Stimulated activated CD4-positive, alpha-beta T cell treated with anti-CD3 and anti-CD28 coated beads, Interleukin-4, amount 100 ng/mL, for 48 hours (primary cell): ENCODE measurements at regions not wholly inside any gene's neighbourhood (a gene's known extent, or its start where the extent isn't known, plus 50 kb on each side); places are given as distances from the start of the nearest gene placed in this dataset.

Experiments
- DNase-seq, 2 donors: peaks; one replicate each; pipeline ENCODE4 v3.0.0-alpha.2; 2020; ENCODE audit warnings: low read depth in 2 of 2

- no peak for DNase-seq
Measured at GRCh38 chr9:80072451-80072850, 500.7 kb downstream of the TLE4 start.

DNA sequence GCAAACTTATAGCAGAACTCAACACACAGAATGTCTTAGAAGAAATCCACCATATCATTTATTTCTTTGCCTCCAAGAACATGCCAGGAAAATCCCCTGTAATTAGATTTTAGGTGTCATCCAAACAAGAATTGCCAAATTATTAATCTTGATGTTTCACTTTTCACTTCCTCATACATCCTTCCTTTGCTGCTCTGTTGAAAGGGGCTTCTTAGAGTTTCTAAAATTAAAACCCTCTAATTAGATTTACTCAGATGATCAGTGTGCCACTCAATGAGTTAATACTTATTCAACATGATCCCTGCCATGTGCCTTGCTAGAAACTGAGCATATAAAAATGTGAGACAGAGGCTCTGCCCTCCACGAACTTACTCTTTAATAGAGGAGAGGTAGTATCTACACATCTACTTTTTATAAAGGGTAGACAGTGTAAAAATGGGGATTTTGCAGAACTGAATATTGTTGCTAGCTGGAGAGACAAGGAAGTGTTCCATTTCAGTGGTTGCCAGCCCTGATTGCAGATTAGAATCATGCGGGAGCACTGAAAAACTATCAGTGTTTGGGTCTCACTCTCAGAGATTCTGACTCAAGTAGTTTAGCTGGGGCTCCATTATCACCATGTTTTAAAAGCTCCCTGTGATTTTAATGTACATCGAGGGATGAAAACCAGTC is 498.4 kb downstream of the TLE4 start:
- DNase-seq = no peak

DNA sequence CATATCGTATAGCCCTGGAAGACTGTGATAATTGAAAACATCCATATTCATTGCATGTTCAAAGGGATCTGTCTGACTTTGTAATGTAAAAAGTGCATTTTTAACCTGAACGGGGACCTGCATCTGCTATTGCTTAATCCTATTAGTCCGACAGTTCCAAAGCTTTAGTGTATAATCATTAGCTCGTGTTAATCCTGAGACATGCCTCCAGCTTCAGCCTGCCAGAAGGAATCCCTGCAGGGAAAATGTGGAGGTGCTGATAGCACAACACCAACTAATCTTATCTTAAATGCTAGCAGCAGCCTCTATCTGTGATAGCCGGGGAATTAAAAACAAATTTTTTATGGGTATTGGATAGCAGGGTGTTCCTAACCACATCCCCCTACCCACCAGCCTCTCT is 495.2 kb downstream of the TLE4 start:
- no peak for DNase-seq

DNA sequence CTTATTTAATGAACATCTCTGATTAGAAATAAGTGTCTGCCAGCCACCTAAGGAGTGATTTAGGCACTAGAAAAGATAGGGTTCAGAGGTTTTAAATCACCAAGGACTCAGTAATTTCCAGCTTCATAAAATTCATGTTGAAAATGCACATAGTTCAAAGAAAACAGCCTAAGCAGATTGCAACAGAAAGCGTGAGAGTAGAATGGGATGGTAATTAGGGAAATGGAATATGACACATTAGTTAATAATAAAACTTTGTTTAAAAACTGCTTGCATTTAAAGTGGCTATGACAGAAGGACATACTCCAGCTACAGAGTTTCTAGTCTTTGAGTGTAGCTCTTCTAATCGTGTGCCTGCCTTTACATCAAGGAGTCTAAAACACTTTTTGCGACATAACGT is 490.8 kb downstream of the TLE4 start:
- no peak for DNase-seq

DNA sequence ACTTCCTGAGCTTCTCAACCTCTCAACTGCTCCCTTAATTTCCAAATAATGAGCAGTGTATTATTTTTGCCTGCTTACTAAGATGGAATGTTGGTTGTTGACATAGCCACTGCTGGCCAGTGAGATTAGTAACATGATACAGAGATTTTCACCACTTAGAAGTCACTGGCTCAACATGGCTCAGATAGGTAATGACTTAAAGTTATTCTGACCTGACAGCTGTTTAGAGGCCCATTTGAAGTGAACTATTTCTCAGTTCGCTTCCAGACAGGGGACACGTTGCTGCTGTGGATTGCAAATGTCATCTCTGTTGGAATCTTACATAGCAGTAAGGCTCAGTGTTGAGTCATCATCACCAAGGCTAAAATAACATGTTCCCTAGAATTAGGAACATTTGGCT is 490.2 kb downstream of the TLE4 start:
- DNase-seq = no peak

DNA sequence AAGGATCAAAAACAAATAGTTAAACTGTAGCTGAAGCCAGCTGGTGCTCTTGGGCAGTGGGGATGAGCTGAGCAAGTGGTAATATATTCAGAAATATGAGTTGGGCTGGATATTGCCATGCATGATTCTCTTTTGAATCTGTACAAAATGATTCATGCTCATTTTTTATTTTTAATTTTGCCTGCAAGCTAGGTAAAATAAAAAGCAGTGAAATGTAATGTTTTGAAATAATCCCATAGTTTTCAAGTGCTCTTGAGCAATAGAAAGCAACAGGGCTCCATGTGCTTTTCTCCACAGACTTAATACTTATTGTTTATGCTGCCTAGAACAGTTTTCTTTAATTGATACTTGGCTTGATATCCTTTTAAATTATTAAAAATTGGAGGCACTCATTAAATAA is 489.3 kb downstream of the TLE4 start:
- no peak for DNase-seq

- DNase-seq = no peak
Measured at GRCh38 chr9:80059979-80060378, 488.2 kb downstream of the TLE4 start.

DNA sequence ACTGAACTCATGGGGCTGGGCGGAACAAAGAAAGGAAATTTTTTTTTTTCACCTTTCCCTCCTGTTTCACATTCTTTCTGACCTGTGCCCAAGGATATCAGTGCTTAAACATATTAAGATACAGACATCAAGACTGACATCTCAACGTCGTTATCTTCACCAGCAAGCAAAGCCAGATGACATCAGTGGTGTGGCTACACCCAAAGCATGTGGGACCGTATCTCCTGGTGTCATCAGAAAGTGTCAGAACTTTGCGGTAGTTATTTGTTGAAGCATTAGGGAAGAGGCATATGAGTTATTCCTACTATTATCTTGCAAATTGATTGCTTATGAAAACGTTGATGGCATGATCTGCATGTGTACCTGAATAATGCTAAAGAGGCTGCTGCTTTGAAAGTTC is 487.4 kb downstream of the TLE4 start:
- DNase-seq = no peak

- DNase-seq = no peak
Measured at GRCh38 chr9:80052830-80053229, 481.1 kb downstream of the TLE4 start.

GRCh38 chr9:80049096-80049782 is 477.5 kb downstream of the TLE4 start:
- no peak for DNase-seq

GRCh38 chr9:80046481-80046880 is 474.7 kb downstream of the TLE4 start:
- no peak for DNase-seq

DNA sequence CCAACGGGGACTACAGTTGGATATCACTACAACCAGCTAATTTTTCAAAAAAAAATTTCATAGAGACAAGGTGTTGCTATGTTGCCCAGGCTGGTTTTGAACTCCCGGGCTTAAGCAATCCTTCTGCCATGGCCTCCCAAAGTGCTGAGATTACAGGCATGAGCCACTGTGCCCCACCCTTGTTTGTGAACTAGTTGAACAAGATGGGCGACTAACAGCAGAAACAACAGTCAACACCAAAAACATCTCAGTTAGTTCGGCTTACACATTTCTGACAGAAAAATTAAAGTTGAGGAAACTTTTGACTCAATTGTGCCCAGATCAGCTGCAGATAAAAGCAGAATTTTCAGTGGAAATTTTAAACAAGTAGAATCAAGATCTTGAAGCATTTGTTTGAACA is 470.1 kb downstream of the TLE4 start:
- no peak for DNase-seq

DNA sequence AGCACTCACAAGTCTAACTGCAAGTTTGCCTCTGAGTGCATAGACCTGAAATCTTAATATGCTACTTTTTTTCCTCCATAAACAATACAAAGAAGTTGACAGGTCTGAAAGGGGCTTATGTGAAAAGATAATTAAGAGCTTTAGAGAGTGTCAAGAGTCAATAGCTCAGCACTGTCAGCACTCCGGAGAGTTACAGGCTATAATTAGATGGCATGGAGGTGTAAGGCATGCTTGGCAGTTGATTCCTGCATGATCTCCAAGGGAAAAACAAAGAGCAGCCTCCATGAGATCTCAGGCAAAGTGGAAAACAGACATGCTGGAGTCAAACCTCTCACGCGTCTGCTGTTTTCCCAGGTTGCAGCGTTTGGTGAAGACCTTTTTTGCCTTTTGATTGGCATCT is 468.7 kb downstream of the TLE4 start:
- no peak for DNase-seq

- DNase-seq = no peak
Measured at GRCh38 chr9:80030801-80031200, 459.0 kb downstream of the TLE4 start.

- no peak for DNase-seq
Measured at GRCh38 chr9:80028501-80028900, 456.7 kb downstream of the TLE4 start.

DNA sequence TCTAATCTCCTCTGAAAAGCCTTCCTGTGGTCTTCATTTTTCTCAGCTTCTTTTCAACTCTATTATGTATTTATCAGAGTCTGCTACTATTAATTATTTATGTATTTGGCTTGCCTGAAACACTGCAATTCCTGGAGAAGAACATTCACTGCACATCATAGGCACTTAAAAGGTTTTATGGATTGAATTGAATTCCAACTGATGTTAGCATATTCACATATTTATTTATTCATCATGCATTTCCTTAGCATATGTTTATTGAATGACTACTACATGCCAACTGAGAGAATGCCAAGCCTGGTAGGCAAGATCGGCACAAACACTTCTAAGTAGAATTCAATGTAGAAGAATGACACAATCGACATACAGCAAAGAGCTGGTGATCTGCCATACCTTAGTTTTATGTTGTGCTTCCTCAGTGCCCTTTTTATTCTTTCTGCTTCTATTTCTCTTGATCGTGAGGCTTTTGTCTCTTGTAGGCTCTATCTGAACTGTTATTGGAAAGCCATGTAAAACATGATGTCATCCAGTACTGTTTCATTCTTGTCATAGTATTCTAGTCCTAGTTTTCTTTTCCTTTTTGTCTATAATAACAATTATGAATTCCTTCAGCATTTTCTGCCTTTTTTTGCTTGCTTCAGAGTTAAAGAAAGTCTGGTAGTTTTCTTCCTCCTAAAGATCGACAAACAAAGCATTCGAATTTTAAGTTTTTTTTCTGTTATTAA is 454.2 kb downstream of the TLE4 start:
- DNase-seq = no peak

DNA sequence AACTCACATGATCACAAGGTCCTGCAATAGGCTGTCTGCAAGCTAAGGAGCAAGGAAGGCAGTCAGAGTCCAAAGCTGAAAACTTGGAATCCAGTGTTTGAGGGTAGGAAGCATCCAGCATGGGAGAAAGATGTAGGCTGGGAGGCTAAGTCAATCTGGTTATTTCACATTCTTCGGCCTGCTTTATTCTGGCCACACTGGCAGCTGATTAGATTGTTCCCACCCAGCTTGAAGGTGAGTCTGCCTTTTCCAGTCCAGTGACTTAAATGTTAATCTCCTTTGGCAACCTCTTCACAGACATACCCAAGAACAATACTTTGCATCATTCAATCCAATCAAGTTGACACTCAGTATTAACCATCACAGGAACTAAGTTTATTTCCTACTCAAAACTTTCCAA is 453.4 kb downstream of the TLE4 start:
- DNase-seq = no peak

DNA sequence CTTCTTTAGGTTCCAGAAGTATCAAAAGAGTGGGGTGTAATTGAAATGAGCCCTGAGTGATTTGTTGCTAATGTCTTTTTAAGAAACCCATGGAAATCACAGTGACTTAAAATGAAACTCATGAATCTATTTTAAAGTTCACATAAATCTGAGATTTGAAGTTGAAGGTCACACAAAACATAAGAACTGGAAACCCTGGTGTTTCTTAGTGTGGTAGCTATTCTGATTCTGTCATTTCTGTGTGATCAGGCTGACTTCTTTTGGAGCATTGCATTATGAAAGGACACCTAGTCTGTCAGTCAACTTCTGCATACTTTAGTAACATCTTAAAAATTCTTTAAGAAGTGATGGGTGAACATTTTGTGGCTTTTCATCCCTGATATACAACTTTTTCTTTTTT is 448.8 kb downstream of the TLE4 start:
- DNase-seq = no peak

GRCh38 chr9:80020056-80020455 is 448.3 kb downstream of the TLE4 start:
- DNase-seq = no peak

DNA sequence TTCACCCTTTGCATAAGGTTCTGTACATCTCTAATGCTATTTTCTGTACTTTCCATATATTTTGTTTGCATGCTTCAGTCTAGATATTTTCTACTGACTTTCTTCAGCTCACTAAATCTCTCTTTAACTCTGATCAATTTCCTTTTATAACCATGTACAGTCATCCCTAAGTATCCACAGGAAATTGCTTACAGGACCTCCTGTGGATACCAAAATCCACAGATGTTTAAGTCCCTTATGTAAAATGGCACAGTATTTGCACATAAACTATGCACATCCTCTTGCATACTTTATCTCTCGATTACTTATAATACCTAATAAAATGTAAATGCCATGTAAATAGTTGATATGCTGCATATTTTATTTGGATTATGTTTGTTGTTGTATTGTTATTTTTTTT is 442.1 kb downstream of the TLE4 start:
- DNase-seq = no peak

- no peak for DNase-seq
Measured at GRCh38 chr9:80012557-80013330, 441.0 kb downstream of the TLE4 start.

- DNase-seq = no peak
Measured at GRCh38 chr9:80009204-80009603, 437.4 kb downstream of the TLE4 start.
